NCI-H748 (cell line): ENCODE measurements at regions not wholly inside any gene's neighbourhood (a gene's known extent, or its start where the extent isn't known, plus 50 kb on each side); places are given as distances from the start of the nearest gene placed in this dataset.

Experiments
- DNase-seq: peaks from one replicate; lab custom pipeline; 2025; ENCODE audit not compliant: unreplicated experiment; lab: John Stamatoyannopoulos, UW

DNA sequence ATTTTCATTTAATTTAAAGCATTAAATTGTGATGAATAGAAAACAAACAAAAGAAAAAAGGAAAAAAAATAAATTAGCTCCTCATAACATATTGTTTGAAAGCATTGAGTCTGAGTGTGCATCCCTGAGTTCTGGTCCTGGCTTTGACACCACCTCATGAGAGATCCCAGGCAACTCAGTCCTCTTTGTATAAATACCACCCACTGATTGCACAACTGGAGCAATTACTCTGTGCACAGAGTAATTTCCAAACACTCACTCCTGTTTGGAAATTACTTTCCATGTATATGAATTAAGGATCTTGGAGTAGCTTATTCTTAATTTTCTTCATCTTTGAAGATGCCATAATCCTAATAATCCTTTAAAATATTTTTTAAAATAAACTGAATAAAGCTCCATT, 59.4 kb upstream of the C5orf46 start:
- no peak for DNase-seq

DNA sequence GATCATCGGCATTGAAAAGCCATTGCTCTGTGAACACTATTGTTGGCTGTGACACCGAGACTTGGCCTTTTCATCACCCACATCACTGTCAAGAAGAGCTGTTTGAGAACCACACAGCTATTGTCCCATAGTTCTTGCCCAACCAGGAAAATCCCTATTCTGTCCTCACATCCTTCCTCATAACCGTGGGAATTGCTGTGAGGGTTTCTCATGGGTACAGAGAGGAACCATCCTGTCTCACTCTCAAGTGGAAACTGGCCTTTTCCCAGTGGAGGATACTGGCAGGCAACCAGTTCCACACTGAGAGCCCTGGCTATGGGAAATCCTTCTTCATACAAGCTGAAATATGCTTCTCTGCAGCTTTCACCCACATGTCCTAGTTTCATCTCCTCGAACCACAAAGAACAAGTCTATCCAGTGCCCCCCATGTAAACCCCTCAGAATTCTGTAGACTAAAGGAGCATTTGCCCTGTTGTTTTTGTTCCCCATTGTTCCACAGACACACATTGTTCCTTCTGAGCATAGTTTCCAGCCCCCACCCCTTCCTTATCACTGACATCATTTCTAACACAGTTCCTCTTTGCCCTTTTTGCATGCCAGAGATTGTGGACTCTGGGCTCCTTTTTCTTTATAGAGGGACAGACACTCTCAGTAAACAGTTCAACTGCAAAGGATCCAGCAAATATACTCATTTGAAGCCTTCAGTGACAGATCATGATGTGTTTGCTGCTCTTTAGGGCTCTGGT, 57.8 kb upstream of the C5orf46 start:
- DNase-seq: no peak

DNA sequence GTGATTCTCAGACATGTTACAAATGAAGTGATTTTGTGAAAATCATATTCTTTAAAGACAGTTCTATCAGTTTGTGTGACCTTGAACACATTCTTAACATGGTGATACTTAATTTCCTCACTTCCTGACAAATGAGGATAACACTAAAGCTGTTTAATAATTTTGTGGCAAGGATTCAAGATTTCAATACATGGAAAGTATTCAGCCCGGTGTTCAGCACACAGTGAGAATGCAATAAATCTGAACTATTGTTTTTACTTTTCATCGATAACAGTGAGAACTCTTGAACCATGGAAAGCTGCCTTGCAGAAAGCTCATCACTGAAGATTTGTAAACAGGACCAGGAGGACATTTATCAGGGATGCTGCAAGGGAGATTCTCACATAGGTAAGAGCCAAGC, 57.1 kb upstream of the C5orf46 start:
- DNase-seq: no peak

DNA sequence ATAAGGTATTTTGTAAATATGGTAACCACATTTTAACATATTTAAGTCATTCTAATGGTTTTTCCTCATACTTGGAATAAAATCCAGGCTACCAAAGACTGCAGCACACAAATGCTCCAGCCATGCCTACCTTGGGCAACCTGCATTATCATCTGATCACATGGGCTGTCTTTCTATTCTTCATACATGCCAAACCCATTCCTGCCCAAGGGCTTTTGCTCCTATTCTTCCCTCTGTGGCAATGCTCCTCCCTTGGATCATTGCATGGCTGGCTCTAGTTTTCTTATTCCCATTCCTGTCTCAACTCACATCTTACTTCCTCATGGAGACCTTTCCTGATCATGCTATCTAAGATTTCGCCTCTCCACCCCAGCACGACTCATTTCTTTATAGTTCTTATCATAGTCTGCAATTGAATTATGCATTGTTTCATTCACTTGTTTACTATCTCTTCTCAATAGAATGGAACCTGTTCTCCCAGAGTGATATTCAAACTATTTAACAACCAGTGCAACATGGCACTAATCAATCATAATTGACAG, 54.9 kb upstream of the C5orf46 start:
- no peak for DNase-seq

DNA sequence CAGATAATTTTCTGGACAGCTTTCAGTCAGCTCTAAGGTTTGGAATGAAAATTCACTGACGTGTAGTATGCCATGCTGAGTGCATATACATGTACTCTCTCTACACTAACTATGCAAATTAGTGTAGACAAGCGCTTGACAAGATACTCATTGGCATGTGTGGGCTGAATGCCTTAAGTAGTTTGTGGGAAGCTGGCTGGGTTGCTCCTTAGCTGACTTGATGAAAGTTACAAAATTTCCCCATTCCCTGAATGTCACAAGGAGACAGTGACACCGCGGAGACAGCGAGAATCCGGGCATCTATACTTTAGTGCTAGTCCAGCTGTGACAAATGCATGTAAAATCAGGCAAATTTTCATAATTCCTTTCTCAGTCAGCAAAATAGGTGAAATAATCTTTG, 51.6 kb upstream of the C5orf46 start:
- DNase-seq: no peak

DNA sequence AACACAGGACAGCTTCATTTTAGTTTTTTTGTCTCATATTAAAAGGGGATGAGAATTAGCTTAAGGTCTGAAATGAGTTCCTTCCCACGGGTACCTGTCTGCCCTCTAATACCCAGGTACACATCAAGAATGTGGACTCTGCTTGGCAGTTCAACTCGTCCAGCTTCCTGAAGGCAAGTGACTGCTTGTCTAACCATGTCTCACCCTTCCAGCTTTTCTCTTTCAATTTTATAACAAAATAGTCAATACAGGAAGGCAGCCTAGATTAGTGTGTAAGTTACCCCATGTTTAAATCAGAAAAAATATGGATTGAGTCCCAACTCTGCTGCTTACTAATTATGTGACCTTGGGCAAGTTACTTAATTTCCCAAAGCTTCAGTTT, 50.5 kb upstream of the C5orf46 start:
- DNase-seq: no peak

DNA sequence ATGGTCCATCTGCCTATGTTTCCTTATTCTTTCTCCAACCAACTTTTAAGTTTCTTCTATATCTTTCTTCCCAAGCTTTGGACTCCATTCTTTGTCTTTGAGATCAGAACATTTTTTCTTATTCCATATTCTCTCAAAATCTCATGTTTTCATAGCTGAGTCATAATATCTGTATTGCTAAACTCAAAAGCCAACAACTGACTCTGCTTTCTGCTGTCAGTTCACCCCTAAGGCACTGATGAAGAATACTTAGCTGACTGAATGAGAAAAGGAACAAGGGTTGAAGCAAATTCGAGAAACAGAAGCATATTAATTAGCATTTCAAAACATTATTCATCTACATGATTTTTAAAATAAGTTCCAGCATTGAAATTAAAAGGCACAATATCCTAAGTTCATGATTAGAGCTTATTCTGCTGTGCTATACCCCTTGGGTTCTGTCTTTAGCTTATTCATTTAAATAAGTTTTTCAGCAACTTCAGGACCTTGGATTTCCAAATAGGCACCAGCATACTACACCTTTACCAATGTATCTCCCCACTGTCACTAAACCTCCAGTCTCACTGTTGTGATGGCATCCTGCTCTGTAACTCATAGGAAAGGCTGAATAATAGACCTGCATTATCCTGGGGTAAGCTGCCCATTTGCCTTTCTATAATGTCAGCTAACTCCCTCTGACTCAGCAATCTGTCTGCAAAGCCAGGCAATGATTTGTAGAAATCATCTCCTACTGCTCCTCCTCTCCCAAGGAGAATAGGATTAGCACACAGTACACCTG, 49.9 kb upstream of the C5orf46 start:
- DNase-seq: no peak
